GM12874 (cell line): ENCODE measurements at regions not wholly inside any gene's neighbourhood (a gene's known extent, or its start where the extent isn't known, plus 50 kb on each side); places are given as distances from the start of the nearest gene placed in this dataset.

ENCODE experiments used
- TF ChIP-seq, protein P1 (sequence below): IDR thresholded peaks from 2 replicates; pipeline ENCODE4 v1.5.1; 2011; ENCODE audit warnings: low read depth, mild to moderate bottlenecking, control low read depth, low read length, moderate library complexity; ENCODE audit not compliant: insufficient read depth

- TF ChIP-seq, protein P1, sequence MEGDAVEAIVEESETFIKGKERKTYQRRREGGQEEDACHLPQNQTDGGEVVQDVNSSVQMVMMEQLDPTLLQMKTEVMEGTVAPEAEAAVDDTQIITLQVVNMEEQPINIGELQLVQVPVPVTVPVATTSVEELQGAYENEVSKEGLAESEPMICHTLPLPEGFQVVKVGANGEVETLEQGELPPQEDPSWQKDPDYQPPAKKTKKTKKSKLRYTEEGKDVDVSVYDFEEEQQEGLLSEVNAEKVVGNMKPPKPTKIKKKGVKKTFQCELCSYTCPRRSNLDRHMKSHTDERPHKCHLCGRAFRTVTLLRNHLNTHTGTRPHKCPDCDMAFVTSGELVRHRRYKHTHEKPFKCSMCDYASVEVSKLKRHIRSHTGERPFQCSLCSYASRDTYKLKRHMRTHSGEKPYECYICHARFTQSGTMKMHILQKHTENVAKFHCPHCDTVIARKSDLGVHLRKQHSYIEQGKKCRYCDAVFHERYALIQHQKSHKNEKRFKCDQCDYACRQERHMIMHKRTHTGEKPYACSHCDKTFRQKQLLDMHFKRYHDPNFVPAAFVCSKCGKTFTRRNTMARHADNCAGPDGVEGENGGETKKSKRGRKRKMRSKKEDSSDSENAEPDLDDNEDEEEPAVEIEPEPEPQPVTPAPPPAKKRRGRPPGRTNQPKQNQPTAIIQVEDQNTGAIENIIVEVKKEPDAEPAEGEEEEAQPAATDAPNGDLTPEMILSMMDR = no peak
These were observed 59.4 kb upstream of the GZMB start for GRCh38 chr14:24693353-24693737.

- TF ChIP-seq, protein P1 = no peak
These were observed 58.7 kb upstream of the GZMB start for GRCh38 chr14:24692382-24693352.

DNA sequence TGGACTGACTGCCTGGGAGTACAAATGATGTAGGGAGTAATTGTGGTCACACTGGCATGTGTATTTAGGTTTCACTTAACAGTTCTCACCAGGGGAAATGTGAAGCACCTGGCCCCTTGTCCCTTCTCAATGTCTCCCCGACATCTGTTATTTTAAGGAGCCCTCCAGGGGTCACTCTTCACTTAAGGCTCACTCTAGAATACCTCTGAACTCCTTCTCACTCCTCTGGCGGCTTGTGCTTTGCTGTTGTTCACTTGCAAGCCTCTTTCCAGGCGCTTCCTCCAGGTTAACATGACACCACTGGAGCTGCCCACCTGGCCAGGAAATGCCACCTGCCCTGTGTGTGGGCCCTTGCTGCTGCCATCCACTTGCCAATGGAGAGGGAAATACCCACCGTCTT, 56.5 kb upstream of the GZMB start:
- TF ChIP-seq, protein P1 = peak; percentile 35

GRCh38 chr14:24688030-24688658, 54.2 kb upstream of the GZMB start:
- TF ChIP-seq, protein P1 = no peak
